SK-N-SH (cell line): ENCODE measurements at regions not wholly inside any gene's neighbourhood (a gene's known extent, or its start where the extent isn't known, plus 50 kb on each side); places are given as distances from the start of the nearest gene placed in this dataset.

Experiments
- CTCF ChIA-PET: fragments of 300-600, 350-600 bp; formaldehyde crosslinking; extraction: SDS; loops from one replicate; lab custom pipeline; 2021; lab: Yijun Ruan, JAX
- POLR2A ChIA-PET: fragments of 350-600 bp; sonication (Branson Sonifier 250); formaldehyde crosslinking; extraction: SDS; loops from one replicate; lab custom pipeline; 2020; ENCODE audit warnings: antibody characterized with exemption, inconsistent platforms; lab: Yijun Ruan, JAX
- DNase-seq: peaks from one replicate; pipeline ENCODE4 v3.0.0; 2012
- H2AFZ ChIP-seq: fragments of 200-600 bp; sonication (generic); 2 replicates; pipeline ENCODE4 v1.8.1; 2016; ENCODE audit warnings: antibody characterized with exemption, mild to moderate bottlenecking, low read depth
- H3F3A ChIP-seq: fragments of 200-600 bp; sonication (generic); replicated peaks from 2 replicates; pipeline ENCODE3; 2016; ENCODE audit warnings: antibody characterized with exemption, mild to moderate bottlenecking; ENCODE audit not compliant: insufficient read depth
- H3K27ac ChIP-seq, 2 experiments: fragments of 200-500 bp in 1 of 2; fragments of 200-600 bp in 1 of 2; sonication (Bioruptor generic) in 1 of 2; sonication (generic), shearing (Covaris generic) in 1 of 2; 2 replicates each; pipeline versions ENCODE4 v1.5.1 to v1.6.1; 2014 to 2016; ENCODE audit warnings: low read depth in 2 of 2, inconsistent platforms in 1 of 2, low read length in 1 of 2, mild to moderate bottlenecking in 1 of 2, mixed read lengths in 1 of 2
- H3K27me3 ChIP-seq: fragments of 200-600 bp; sonication (generic), shearing (Covaris generic); 2 replicates; pipeline ENCODE4 v1.6.1; 2016; ENCODE audit warnings: mixed run types; ENCODE audit not compliant: insufficient read depth
- H3K36me3 ChIP-seq, 2 experiments: fragments of 200-500 bp in 1 of 2; fragments of 200-600 bp in 1 of 2; sonication (Bioruptor generic) in 1 of 2; sonication (generic) in 1 of 2; replicated peaks in 1 of 2; 2 replicates each; pipeline versions ENCODE3 to v1.5.1; 2014 to 2016; ENCODE audit warnings: low read length in 1 of 2, mild to moderate bottlenecking in 1 of 2; ENCODE audit not compliant: insufficient read depth in 2 of 2, control insufficient read depth in 1 of 2
- H3K4me1 ChIP-seq, 2 experiments: fragments of 200-500 bp in 1 of 2; fragments of 200-600 bp in 1 of 2; sonication (Bioruptor generic) in 1 of 2; sonication (generic), shearing (Covaris generic) in 1 of 2; 2 replicates each; pipeline versions ENCODE4 v1.5.1 to v1.6.1; 2014 to 2016; ENCODE audit warnings: low read depth in 1 of 2, low read length in 1 of 2, mixed run types in 1 of 2; ENCODE audit not compliant: insufficient read depth in 2 of 2, control insufficient read depth in 1 of 2
- H3K4me2 ChIP-seq: fragments of 200-600 bp; sonication (generic), shearing (Covaris generic); 2 replicates; pipeline ENCODE4 v1.6.1; 2017; ENCODE audit warnings: mixed run types
- H3K4me3 ChIP-seq, 2 experiments: fragments of 200-500 bp in 1 of 2; fragments of 200-600 bp in 1 of 2; sonication (Bioruptor generic) in 1 of 2; sonication (generic), shearing (Covaris generic) in 1 of 2; 2 replicates each; pipeline versions ENCODE4 v1.5.1 to v1.8.1; 2014 to 2016; ENCODE audit warnings: low read depth in 2 of 2, inconsistent platforms in 1 of 2, low read length in 1 of 2, mild to moderate bottlenecking in 1 of 2, mixed read lengths in 1 of 2, moderate library complexity in 1 of 2
- H3K79me2 ChIP-seq: fragments of 200-600 bp; sonication (generic); 2 replicates; pipeline ENCODE4 v1.8.1; 2017; ENCODE audit warnings: mild to moderate bottlenecking; ENCODE audit not compliant: insufficient read depth
- H3K9ac ChIP-seq: fragments of 200-600 bp; sonication (generic); 2 replicates; pipeline ENCODE4 v1.6.1; 2017; ENCODE audit warnings: mixed run types
- H3K9me2 ChIP-seq: fragments of 200-600 bp; sonication (generic); 2 replicates; pipeline ENCODE4 v1.6.1; 2017; ENCODE audit warnings: mixed run types
- H3K9me3 ChIP-seq: fragments of 200-600 bp; sonication (generic); 2 replicates; pipeline ENCODE4 v1.6.1; 2017; ENCODE audit warnings: mixed run types, mild to moderate bottlenecking, moderate library complexity
- H4K20me1 ChIP-seq: fragments of 200-600 bp; sonication (generic); 2 replicates; pipeline ENCODE4 v1.6.1; 2017; ENCODE audit warnings: mild to moderate bottlenecking, mixed run types; ENCODE audit not compliant: insufficient read depth
- MAX ChIP-seq: IDR thresholded peaks from 2 replicates; pipeline ENCODE4 v1.4.0; 2012; ENCODE audit warnings: low read depth
- MEF2A ChIP-seq: IDR thresholded peaks from 2 replicates; pipeline ENCODE4 v1.4.0; 2012; ENCODE audit warnings: low read depth, borderline replicate concordance
- NFIC ChIP-seq: IDR thresholded peaks from 2 replicates; pipeline ENCODE4 v1.4.0; 2012; ENCODE audit warnings: borderline replicate concordance
- NRF1 ChIP-seq: IDR thresholded peaks from 2 replicates; pipeline ENCODE4 v1.6.1; 2012; ENCODE audit warnings: low read depth, mild to moderate bottlenecking, low read length
- POLR2AphosphoS5 ChIP-seq: IDR thresholded peaks from 2 replicates; pipeline ENCODE4 v1.6.1; 2012; ENCODE audit warnings: low read depth, low read length
- RFX5 ChIP-seq: IDR thresholded peaks from 2 replicates; pipeline ENCODE4 v1.6.1; 2012; ENCODE audit warnings: mild to moderate bottlenecking, improper control_type of control experiment, low read length
- RXRA ChIP-seq: IDR thresholded peaks from 2 replicates; pipeline ENCODE4 v1.4.0; 2012; ENCODE audit warnings: low read depth, mild to moderate bottlenecking, borderline replicate concordance
- SMC3 ChIP-seq: IDR thresholded peaks from 2 replicates; pipeline ENCODE4 v1.6.1; 2012; ENCODE audit warnings: low read depth, low read length, improper control_type of control experiment
- TEAD4 ChIP-seq: IDR thresholded peaks from 2 replicates; pipeline ENCODE4 v1.4.0; 2012; ENCODE audit warnings: mild to moderate bottlenecking, borderline replicate concordance; ENCODE audit not compliant: insufficient read depth
- USF1 ChIP-seq: IDR thresholded peaks from 2 replicates; pipeline ENCODE4 v1.4.0; 2012; ENCODE audit warnings: low read depth, borderline replicate concordance
- ZBTB33 ChIP-seq: IDR thresholded peaks from 2 replicates; pipeline ENCODE4 v1.4.0; 2012; ENCODE audit warnings: low read depth, borderline replicate concordance
- WGBS: methylation state at CpG from one replicate; pipeline ENCODE4 v1.1.6; 2017; ENCODE audit warnings: low lambda C conversion rate; 5-methylcytosine and 5-hydroxymethylcytosine counted together
- TF ChIP-seq, protein P1 (sequence below): fragments of 200-600 bp; sonication (generic); IDR thresholded peaks from 2 replicates; pipeline ENCODE4 v1.6.1; 2017; ENCODE audit warnings: antibody characterized with exemption, mild to moderate bottlenecking, moderate library complexity
- TF ChIP-seq, protein P2 (sequence below): IDR thresholded peaks from 2 replicates; pipeline ENCODE4; 2012

- CTCF ChIA-PET = interaction anchor here (0.6 kb wide), 1 partner anchor 159 kb away, joined by 3 read pairs; no protein-coding TSS in a partner anchor
- Histone ChIP-seq H4K20me1 (no peaks in the 10 kb centered on the region), H3K27me3 (no peaks in the 10 kb centered on the region), H3F3A (no peaks in the 10 kb centered on the region), H3K9me2 (no peaks in the 10 kb centered on the region), H3K36me3 (no peaks in the 10 kb centered on the region), H3K27ac (no peak overlapping the region), H3K4me1 (no peaks in the 10 kb centered on the region; a peak in 1 of 4 replicates), H3K4me3 (no peak overlapping the region)
- POLR2A ChIA-PET = no interaction called here
- TF ChIP-seq, protein P1, sequence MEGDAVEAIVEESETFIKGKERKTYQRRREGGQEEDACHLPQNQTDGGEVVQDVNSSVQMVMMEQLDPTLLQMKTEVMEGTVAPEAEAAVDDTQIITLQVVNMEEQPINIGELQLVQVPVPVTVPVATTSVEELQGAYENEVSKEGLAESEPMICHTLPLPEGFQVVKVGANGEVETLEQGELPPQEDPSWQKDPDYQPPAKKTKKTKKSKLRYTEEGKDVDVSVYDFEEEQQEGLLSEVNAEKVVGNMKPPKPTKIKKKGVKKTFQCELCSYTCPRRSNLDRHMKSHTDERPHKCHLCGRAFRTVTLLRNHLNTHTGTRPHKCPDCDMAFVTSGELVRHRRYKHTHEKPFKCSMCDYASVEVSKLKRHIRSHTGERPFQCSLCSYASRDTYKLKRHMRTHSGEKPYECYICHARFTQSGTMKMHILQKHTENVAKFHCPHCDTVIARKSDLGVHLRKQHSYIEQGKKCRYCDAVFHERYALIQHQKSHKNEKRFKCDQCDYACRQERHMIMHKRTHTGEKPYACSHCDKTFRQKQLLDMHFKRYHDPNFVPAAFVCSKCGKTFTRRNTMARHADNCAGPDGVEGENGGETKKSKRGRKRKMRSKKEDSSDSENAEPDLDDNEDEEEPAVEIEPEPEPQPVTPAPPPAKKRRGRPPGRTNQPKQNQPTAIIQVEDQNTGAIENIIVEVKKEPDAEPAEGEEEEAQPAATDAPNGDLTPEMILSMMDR = no peak
- TF ChIP-seq NFIC (no peak), MEF2A (no peak), RFX5 (no peak), MAX (no peak), RXRA (no peak), NRF1 (no peak), TEAD4 (no peak), USF1 (no peak), ZBTB33 (no peak), SMC3 (no peak), POLR2AphosphoS5 (no peak)
- TF ChIP-seq, protein P2, sequence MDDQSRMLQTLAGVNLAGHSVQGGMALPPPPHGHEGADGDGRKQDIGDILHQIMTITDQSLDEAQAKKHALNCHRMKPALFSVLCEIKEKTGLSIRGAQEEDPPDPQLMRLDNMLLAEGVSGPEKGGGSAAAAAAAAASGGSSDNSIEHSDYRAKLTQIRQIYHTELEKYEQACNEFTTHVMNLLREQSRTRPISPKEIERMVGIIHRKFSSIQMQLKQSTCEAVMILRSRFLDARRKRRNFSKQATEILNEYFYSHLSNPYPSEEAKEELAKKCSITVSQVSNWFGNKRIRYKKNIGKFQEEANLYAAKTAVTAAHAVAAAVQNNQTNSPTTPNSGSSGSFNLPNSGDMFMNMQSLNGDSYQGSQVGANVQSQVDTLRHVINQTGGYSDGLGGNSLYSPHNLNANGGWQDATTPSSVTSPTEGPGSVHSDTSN = no peak
- TF ChIP-seq, all 33 proteins: peak for 0
- no peak overlapping the region for H2AFZ ChIP-seq
- H3K79me2 ChIP-seq = no peaks in the 10 kb centered on the region
- no peak for DNase-seq
- no peaks in the 10 kb centered on the region for H3K9me3 ChIP-seq
- H3K4me2 ChIP-seq = no peak overlapping the region
- no peak overlapping the region for H3K9ac ChIP-seq
- WGBS = 8% methylated on average over 3 of the region's 3 CpGs
Observed at GRCh38 chr16:66196770-66197169, 169.7 kb upstream of the CDH5 start.
